HG03575 (cell line): ENCODE measurements at regions not wholly inside any gene's neighbourhood (a gene's known extent, or its start where the extent isn't known, plus 50 kb on each side); places are given as distances from the start of the nearest gene placed in this dataset.
"Not testable (repeated sequence)": the region's sequence is repeated elsewhere in the genome, so short reads cannot be mapped to it uniquely, and the experiment has no call there.

Experiments used
- ATAC-seq: cut with Tn5 transposase; IDR thresholded peaks from one replicate; pipeline ENCODE4 v1.9.1; 2021; ENCODE audit not compliant: unreplicated experiment, insufficient number of reproducible peaks, low FRiP score; ENCODE audit errors: extremely low read depth

- ATAC-seq, result no peak
Measured at GRCh38 chr13:100790405-100790804, 115.8 kb upstream of the TMTC4 start.

GRCh38 chr13:100789968-100790367, 115.4 kb upstream of the TMTC4 start:
- ATAC-seq, result peak; percentile 80

- no peak for ATAC-seq
Measured at GRCh38 chr13:100789481-100789880, 114.9 kb upstream of the TMTC4 start.

GRCh38 chr13:100789025-100789424, 114.4 kb upstream of the TMTC4 start:
- ATAC-seq, result no peak

GRCh38 chr13:100788540-100788939, 113.9 kb upstream of the TMTC4 start:
- no peak for ATAC-seq

GRCh38 chr13:100787899-100788298, 113.3 kb upstream of the TMTC4 start:
- no peak for ATAC-seq

GRCh38 chr13:100776686-100777085, 102.1 kb upstream of the TMTC4 start:
- ATAC-seq, result not testable (repeated sequence)

GRCh38 chr13:100773923-100774663, 99.5 kb upstream of the TMTC4 start:
- no peak for ATAC-seq

GRCh38 chr13:100773429-100773828, 98.8 kb upstream of the TMTC4 start:
- no peak for ATAC-seq

- no peak for ATAC-seq
Measured at GRCh38 chr13:100767192-100767591, 92.6 kb upstream of the TMTC4 start.

GRCh38 chr13:100766570-100766969, 92.0 kb upstream of the TMTC4 start:
- ATAC-seq, result not testable (repeated sequence)

GRCh38 chr13:100764937-100765336, 90.3 kb upstream of the TMTC4 start:
- ATAC-seq, result no peak

- ATAC-seq, result not testable (repeated sequence)
Measured at GRCh38 chr13:100762126-100762525, 87.5 kb upstream of the TMTC4 start.

GRCh38 chr13:100755891-100756290, 81.3 kb upstream of the TMTC4 start:
- ATAC-seq, result no peak

- no peak for ATAC-seq
Measured at GRCh38 chr13:100754459-100754858, 79.9 kb upstream of the TMTC4 start.

- ATAC-seq, result no peak
Measured at GRCh38 chr13:100753376-100753775, 78.8 kb upstream of the TMTC4 start.

- ATAC-seq, result no peak
Measured at GRCh38 chr13:100751826-100752225, 77.2 kb upstream of the TMTC4 start.

GRCh38 chr13:100746953-100747683, 72.5 kb upstream of the TMTC4 start:
- ATAC-seq, result no peak

- no peak for ATAC-seq
Measured at GRCh38 chr13:100738176-100738855, 63.7 kb upstream of the TMTC4 start.

- ATAC-seq, result no peak
Measured at GRCh38 chr13:100735494-100735893, 60.9 kb upstream of the TMTC4 start.
